NT2/D1 (cell line): ENCODE measurements at regions not wholly inside any gene's neighbourhood (a gene's known extent, or its start where the extent isn't known, plus 50 kb on each side); places are given as distances from the start of the nearest gene placed in this dataset.

Experiments
- SUZ12 ChIP-seq: IDR thresholded peaks from 2 replicates; pipeline ENCODE4 v1.6.1; 2011; ENCODE audit not compliant: insufficient read length, insufficient read depth; ENCODE audit errors: extremely low read depth
- YY1 ChIP-seq: IDR thresholded peaks from 2 replicates; pipeline ENCODE4 v1.6.1; 2011; ENCODE audit not compliant: insufficient read length, insufficient read depth
- ZNF274 ChIP-seq: IDR thresholded peaks from 2 replicates; pipeline ENCODE4 v1.6.1; 2011; ENCODE audit warnings: mild to moderate bottlenecking, low read depth, low read length

DNA sequence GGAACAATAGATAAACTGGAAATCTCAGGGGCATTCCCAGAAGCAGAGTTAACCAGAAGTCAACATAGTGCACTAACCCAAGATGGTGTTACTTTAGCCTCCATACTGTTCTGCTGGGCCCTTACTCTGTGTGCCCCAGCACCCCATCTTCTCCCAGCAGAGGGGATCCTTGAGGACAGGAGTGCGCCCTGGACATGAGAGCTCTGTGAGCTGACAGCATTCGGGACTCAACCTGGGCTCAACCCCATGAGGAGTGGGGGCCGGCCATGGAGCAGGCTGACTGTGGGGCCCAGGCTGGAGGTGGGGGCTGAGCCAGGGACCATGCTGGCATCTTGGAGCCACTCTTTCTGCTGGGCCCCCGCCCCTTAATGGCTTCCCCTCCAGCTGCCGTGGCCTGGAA lies 156.3 kb upstream of the HS6ST1 start:
- TF ChIP-seq SUZ12 (no peak), YY1 (no peak), ZNF274 (no peak)
